A172 (cell line): ENCODE measurements at regions not wholly inside any gene's neighbourhood (a gene's known extent, or its start where the extent isn't known, plus 50 kb on each side); places are given as distances from the start of the nearest gene placed in this dataset.
"Not testable (repeated sequence)": the region's sequence is repeated elsewhere in the genome, so short reads cannot be mapped to it uniquely, and the experiment has no call there.

ENCODE experiments used
- DNase-seq: peaks from one replicate; pipeline ENCODE4 v3.0.0-alpha.2; 2015; ENCODE audit warnings: low spot score

- no peak for DNase-seq
These were observed 181.0 kb upstream of the EOLA2 start for GRCh38 chrX:150119323-150119722.

GRCh38 chrX:150125045-150125444 lies 186.8 kb upstream of the EOLA2 start:
- not testable (repeated sequence) for DNase-seq

- no peak for DNase-seq
These were observed 188.9 kb upstream of the EOLA2 start for GRCh38 chrX:150127216-150127615.

GRCh38 chrX:150143721-150144440 lies 205.6 kb upstream of the EOLA2 start:
- DNase-seq = no peak

GRCh38 chrX:150146271-150146896 lies 208.1 kb upstream of the EOLA2 start:
- peak; percentile 23 for DNase-seq

- no peak for DNase-seq
These were observed 210.7 kb upstream of the EOLA2 start for GRCh38 chrX:150148749-150149672.

GRCh38 chrX:150150076-150150779 lies 211.9 kb upstream of the EOLA2 start:
- DNase-seq = no peak

- DNase-seq = no peak
These were observed 212.4 kb upstream of the MAMLD1 start for GRCh38 chrX:150150780-150151125.

GRCh38 chrX:150152036-150152435 lies 211.1 kb upstream of the MAMLD1 start:
- no peak for DNase-seq

- DNase-seq = no peak
These were observed 210.6 kb upstream of the MAMLD1 start for GRCh38 chrX:150152546-150152945.

GRCh38 chrX:150155436-150156035 lies 207.6 kb upstream of the MAMLD1 start:
- peak; percentile 91 for DNase-seq

- no peak for DNase-seq
These were observed 206.5 kb upstream of the MAMLD1 start for GRCh38 chrX:150156615-150157014.

GRCh38 chrX:150157291-150157690 lies 205.8 kb upstream of the MAMLD1 start:
- DNase-seq = no peak

GRCh38 chrX:150158554-150159332 lies 204.4 kb upstream of the MAMLD1 start:
- no peak for DNase-seq

- DNase-seq = no peak
These were observed 203.6 kb upstream of the MAMLD1 start for GRCh38 chrX:150159537-150159936.

- no peak for DNase-seq
These were observed 202.5 kb upstream of the MAMLD1 start for GRCh38 chrX:150160656-150161055.

GRCh38 chrX:150161193-150161592 lies 201.9 kb upstream of the MAMLD1 start:
- peak; percentile 26 for DNase-seq

GRCh38 chrX:150162141-150162540 lies 201.0 kb upstream of the MAMLD1 start:
- peak; percentile 70 for DNase-seq

GRCh38 chrX:150163221-150163930 lies 199.7 kb upstream of the MAMLD1 start:
- DNase-seq = no peak
